ENCODE measurements at regions not wholly inside any gene's neighbourhood (a gene's known extent, or its start where the extent isn't known, plus 50 kb on each side); places are given as distances from the start of the nearest gene placed in this dataset.
"Not testable (repeated sequence)": the region's sequence is repeated elsewhere in the genome, so short reads cannot be mapped to it uniquely, and the experiment has no call there.

- Mint-ChIP-seq H3K27ac (no peak overlapping the region), H3K9me3 (peaks cover 11% of the 10 kb centered on the region), H3K27me3 (no peaks in the 10 kb centered on the region), H3K4me1 (no peaks in the 10 kb centered on the region), H3K4me3 (no peak overlapping the region), H3K36me3 (ENCODE audit: low read depth) (no peaks in the 10 kb centered on the region)
- ATAC-seq (replicated peaks) = no peak
Observed at GRCh38 chr10:2380218-2380617, 642.9 kb upstream of the ADARB2 start.

- no peaks in the 10 kb centered on the region for H3K36me3 Mint-ChIP-seq (ENCODE audit: low read depth)
Observed at GRCh38 chr10:2367083-2367482, 629.8 kb upstream of the ADARB2 start.

GRCh38 chr10:2366264-2366931 is 629.1 kb upstream of the ADARB2 start:
- H3K4me1 Mint-ChIP-seq = no peaks in the 10 kb centered on the region
- H3K9me3 Mint-ChIP-seq = no peaks in the 10 kb centered on the region
- H3K27me3 Mint-ChIP-seq = peaks cover 4% of the 10 kb centered on the region

More at GRCh38 chr10:2367083-2367482, 629.8 kb upstream of the ADARB2 start:
- Mint-ChIP-seq H3K4me1 (no peaks in the 10 kb centered on the region), H3K9me3 (no peaks in the 10 kb centered on the region), H3K27ac (no peak overlapping the region), H3K4me3 (no peak overlapping the region), H3K27me3 (peaks cover 4% of the 10 kb centered on the region)
- no peak for ATAC-seq (replicated peaks)

GRCh38 chr10:2362331-2362730 is 625.0 kb upstream of the ADARB2 start:
- no peaks in the 10 kb centered on the region for H3K36me3 Mint-ChIP-seq (ENCODE audit: low read depth)
- H3K27me3 Mint-ChIP-seq = no peaks in the 10 kb centered on the region
- H3K9me3 Mint-ChIP-seq = no peaks in the 10 kb centered on the region
- no peak overlapping the region for H3K27ac Mint-ChIP-seq
- H3K4me3 Mint-ChIP-seq = no peak overlapping the region
- H3K4me1 Mint-ChIP-seq = no peaks in the 10 kb centered on the region
- ATAC-seq (replicated peaks) = no peak

More at GRCh38 chr10:2366264-2366931, 629.1 kb upstream of the ADARB2 start:
- H3K27ac Mint-ChIP-seq = no peak overlapping the region
- ATAC-seq (replicated peaks) = no peak
- no peak overlapping the region for H3K4me3 Mint-ChIP-seq
- H3K36me3 Mint-ChIP-seq (ENCODE audit: low read depth) = no peaks in the 10 kb centered on the region

GRCh38 chr10:2358586-2358985 is 621.3 kb upstream of the ADARB2 start:
- H3K27me3 Mint-ChIP-seq = peaks cover 3% of the 10 kb centered on the region
- H3K36me3 Mint-ChIP-seq (ENCODE audit: low read depth) = no peaks in the 10 kb centered on the region
- no peak overlapping the region for H3K4me3 Mint-ChIP-seq
- no peaks in the 10 kb centered on the region for H3K4me1 Mint-ChIP-seq
- ATAC-seq (replicated peaks) = no peak
- H3K27ac Mint-ChIP-seq = no peak overlapping the region
- no peaks in the 10 kb centered on the region for H3K9me3 Mint-ChIP-seq

- no peaks in the 10 kb centered on the region for H3K36me3 Mint-ChIP-seq (ENCODE audit: low read depth)
- no peaks in the 10 kb centered on the region for H3K9me3 Mint-ChIP-seq
- H3K4me1 Mint-ChIP-seq = no peaks in the 10 kb centered on the region
- no peak for ATAC-seq (replicated peaks)
- peaks cover 3% of the 10 kb centered on the region for H3K27me3 Mint-ChIP-seq
- H3K27ac Mint-ChIP-seq = no peak overlapping the region
- H3K4me3 Mint-ChIP-seq = no peak overlapping the region
Observed at GRCh38 chr10:2356670-2357069, 619.3 kb upstream of the ADARB2 start.

- Mint-ChIP-seq H3K9me3 (no peaks in the 10 kb centered on the region), H3K27ac (no peak overlapping the region), H3K27me3 (peaks cover 1% of the 10 kb centered on the region), H3K4me3 (no peak overlapping the region), H3K4me1 (no peaks in the 10 kb centered on the region), H3K36me3 (ENCODE audit: low read depth) (no peaks in the 10 kb centered on the region)
- ATAC-seq (replicated peaks) = no peak
Observed at GRCh38 chr10:2351566-2351965, 614.2 kb upstream of the ADARB2 start.

- no peaks in the 10 kb centered on the region for H3K36me3 Mint-ChIP-seq (ENCODE audit: low read depth)
- peaks cover 14% of the 10 kb centered on the region for H3K27me3 Mint-ChIP-seq
- no peaks in the 10 kb centered on the region for H3K4me1 Mint-ChIP-seq
- no peaks in the 10 kb centered on the region for H3K9me3 Mint-ChIP-seq
- no peak overlapping the region for H3K4me3 Mint-ChIP-seq
- no peak for ATAC-seq (replicated peaks)
- H3K27ac Mint-ChIP-seq = no peak overlapping the region
Observed at GRCh38 chr10:2342206-2342605, 604.9 kb upstream of the ADARB2 start.

- Mint-ChIP-seq H3K4me3 (no peak overlapping the region), H3K9me3 (no peaks in the 10 kb centered on the region), H3K36me3 (ENCODE audit: low read depth) (no peaks in the 10 kb centered on the region), H3K4me1 (no peaks in the 10 kb centered on the region), H3K27ac (no peak overlapping the region), H3K27me3 (peaks cover 11% of the 10 kb centered on the region)
- no peak for ATAC-seq (replicated peaks)
Observed at GRCh38 chr10:2340831-2341647, 603.7 kb upstream of the ADARB2 start.

GRCh38 chr10:2335626-2336025 is 598.3 kb upstream of the ADARB2 start:
- ATAC-seq (replicated peaks) = no peak
- no peak overlapping the region for H3K4me3 Mint-ChIP-seq
- H3K4me1 Mint-ChIP-seq = no peaks in the 10 kb centered on the region
- no peaks in the 10 kb centered on the region for H3K9me3 Mint-ChIP-seq
- no peaks in the 10 kb centered on the region for H3K27me3 Mint-ChIP-seq
- H3K36me3 Mint-ChIP-seq (ENCODE audit: low read depth) = no peaks in the 10 kb centered on the region
- H3K27ac Mint-ChIP-seq = no peak overlapping the region

GRCh38 chr10:2334575-2334974 is 597.2 kb upstream of the ADARB2 start:
- no peaks in the 10 kb centered on the region for H3K27me3 Mint-ChIP-seq

GRCh38 chr10:2329082-2329481 is 591.8 kb upstream of the ADARB2 start:
- Mint-ChIP-seq H3K4me3 (no peak overlapping the region), H3K27ac (no peak overlapping the region), H3K27me3 (no peaks in the 10 kb centered on the region), H3K4me1 (no peaks in the 10 kb centered on the region), H3K9me3 (no peaks in the 10 kb centered on the region), H3K36me3 (ENCODE audit: low read depth) (no peaks in the 10 kb centered on the region)
- no peak for ATAC-seq (replicated peaks)

More at GRCh38 chr10:2334575-2334974, 597.2 kb upstream of the ADARB2 start:
- Mint-ChIP-seq H3K9me3 (no peaks in the 10 kb centered on the region), H3K36me3 (ENCODE audit: low read depth) (no peaks in the 10 kb centered on the region), H3K4me3 (no peak overlapping the region), H3K4me1 (no peaks in the 10 kb centered on the region), H3K27ac (no peak overlapping the region)
- no peak for ATAC-seq (replicated peaks)

- H3K27me3 Mint-ChIP-seq = no peaks in the 10 kb centered on the region
- H3K4me1 Mint-ChIP-seq = no peaks in the 10 kb centered on the region
- no peaks in the 10 kb centered on the region for H3K36me3 Mint-ChIP-seq (ENCODE audit: low read depth)
- no peaks in the 10 kb centered on the region for H3K9me3 Mint-ChIP-seq
- ATAC-seq (replicated peaks) = no peak
- H3K4me3 Mint-ChIP-seq = no peak overlapping the region
- no peak overlapping the region for H3K27ac Mint-ChIP-seq
Observed at GRCh38 chr10:2326411-2326810, 589.1 kb upstream of the ADARB2 start.

GRCh38 chr10:2315045-2315485 is 577.7 kb upstream of the ADARB2 start:
- not testable (repeated sequence) for H3K4me1 Mint-ChIP-seq; H3K4me3 Mint-ChIP-seq; H3K36me3 Mint-ChIP-seq (ENCODE audit: low read depth); H3K27ac Mint-ChIP-seq; H3K27me3 Mint-ChIP-seq; ATAC-seq (replicated peaks); H3K9me3 Mint-ChIP-seq

- no peak overlapping the region for H3K4me3 Mint-ChIP-seq
- no peak for ATAC-seq (replicated peaks)
- no peaks in the 10 kb centered on the region for H3K36me3 Mint-ChIP-seq (ENCODE audit: low read depth)
- no peaks in the 10 kb centered on the region for H3K4me1 Mint-ChIP-seq
- no peaks in the 10 kb centered on the region for H3K9me3 Mint-ChIP-seq
- peaks cover 6% of the 10 kb centered on the region for H3K27me3 Mint-ChIP-seq
- H3K27ac Mint-ChIP-seq = no peak overlapping the region
Observed at GRCh38 chr10:2306081-2306480, 568.8 kb upstream of the ADARB2 start.
